Trophoblast cell (in vitro differentiated cells and primary cell): ENCODE measurements at regions not wholly inside any gene's neighbourhood (a gene's known extent, or its start where the extent isn't known, plus 50 kb on each side); places are given as distances from the start of the nearest gene placed in this dataset.
A peak's percentile ranks its signal among the peaks of the same experiment; 100 is the strongest.
"Not testable (repeated sequence)": the region's sequence is repeated elsewhere in the genome, so short reads cannot be mapped to it uniquely, and the experiment has no call there.

ENCODE experiments used
- DNase-seq, 2 donors: peaks; one replicate each; pipeline ENCODE4 v3.0.0-alpha.2; 2016
- H2AFZ ChIP-seq: 2 replicates; pipeline ENCODE4 v1.6.1; 2013; ENCODE audit warnings: low read length, moderate library complexity, mild to moderate bottlenecking; ENCODE audit not compliant: insufficient read depth, poor library complexity
- H2AK5ac ChIP-seq: 2 replicates; pipeline ENCODE4 v1.6.1; 2013; ENCODE audit warnings: mild to moderate bottlenecking, low read length
- H2BK120ac ChIP-seq: 2 replicates; pipeline ENCODE4 v1.6.1; 2013; ENCODE audit warnings: low read length, mild to moderate bottlenecking, moderate library complexity; ENCODE audit not compliant: insufficient read depth, poor library complexity
- H2BK12ac ChIP-seq: 2 replicates; pipeline ENCODE4 v1.6.1; 2013; ENCODE audit warnings: mild to moderate bottlenecking, low read length, moderate library complexity
- H2BK5ac ChIP-seq: 2 replicates; pipeline ENCODE4 v1.6.1; 2013; ENCODE audit warnings: low read length, low read depth, moderate library complexity, mild to moderate bottlenecking; ENCODE audit not compliant: poor library complexity
- H3K14ac ChIP-seq: 2 replicates; pipeline ENCODE4 v1.6.1; 2013; ENCODE audit warnings: mild to moderate bottlenecking, low read length
- H3K18ac ChIP-seq: 2 replicates; pipeline ENCODE4 v1.6.1; 2013; ENCODE audit warnings: mild to moderate bottlenecking, low read length
- H3K23ac ChIP-seq: 2 replicates; pipeline ENCODE4 v1.6.1; 2013; ENCODE audit warnings: low read length
- H3K27ac ChIP-seq: 2 replicates; pipeline ENCODE4 v1.5.1; 2013; ENCODE audit warnings: low read depth, mild to moderate bottlenecking, inconsistent platforms, low read length, moderate library complexity
- H3K27me3 ChIP-seq: 2 replicates; pipeline ENCODE4 v1.6.1; 2013; ENCODE audit warnings: inconsistent platforms, mild to moderate bottlenecking, low read length, moderate library complexity; ENCODE audit not compliant: insufficient read depth
- H3K36me3 ChIP-seq, 2 experiments: 1 replicate in 1 of 2; 2 replicates in 1 of 2; pipeline ENCODE4 v1.6.1; 2013; ENCODE audit warnings: low read length in 2 of 2, mild to moderate bottlenecking in 2 of 2, moderate library complexity in 1 of 2; ENCODE audit not compliant: insufficient read depth in 2 of 2, control insufficient read depth in 1 of 2
- H3K4ac ChIP-seq: 2 replicates; pipeline ENCODE4 v1.6.1; 2013; ENCODE audit warnings: low read depth, mild to moderate bottlenecking, low read length, moderate library complexity
- H3K4me1 ChIP-seq, 2 experiments: 1 replicate in 1 of 2; 2 replicates in 1 of 2; pipeline ENCODE4 v1.6.1; 2013; ENCODE audit warnings: low read length in 2 of 2, mild to moderate bottlenecking in 2 of 2, moderate library complexity in 1 of 2; ENCODE audit not compliant: insufficient read depth in 2 of 2, control insufficient read depth in 1 of 2
- H3K4me2 ChIP-seq: 2 replicates; pipeline ENCODE4 v1.6.1; 2013; ENCODE audit warnings: inconsistent platforms, mild to moderate bottlenecking, low read length, moderate library complexity
- H3K4me3 ChIP-seq: 2 replicates; pipeline ENCODE4 v1.5.1; 2013; ENCODE audit warnings: mild to moderate bottlenecking, low read depth, low read length, inconsistent platforms
- H3K79me1 ChIP-seq: one replicate; pipeline ENCODE4 v1.6.1; 2013; ENCODE audit warnings: low read length
- H3K79me2 ChIP-seq: 2 replicates; pipeline ENCODE4 v1.6.1; 2013; ENCODE audit warnings: low read length, mild to moderate bottlenecking; ENCODE audit not compliant: control insufficient read depth, insufficient read depth, poor library complexity
- H3K9ac ChIP-seq: 2 replicates; pipeline ENCODE4 v1.6.1; 2013; ENCODE audit warnings: mild to moderate bottlenecking, low read length
- H3K9me3 ChIP-seq: 2 replicates; pipeline ENCODE4 v1.6.1; 2013; ENCODE audit warnings: low read depth, mild to moderate bottlenecking, control low read depth, inconsistent platforms, low read length; ENCODE audit not compliant: insufficient read depth
- H4K12ac ChIP-seq: 2 replicates; pipeline ENCODE4 v1.6.1; 2013; ENCODE audit warnings: low read depth, mild to moderate bottlenecking, low read length, moderate library complexity
- H4K8ac ChIP-seq: 2 replicates; pipeline ENCODE4 v1.6.1; 2013; ENCODE audit warnings: low read depth, mild to moderate bottlenecking, low read length, moderate library complexity
- H4K91ac ChIP-seq: one replicate; pipeline ENCODE4 v1.6.1; 2013; ENCODE audit warnings: low read depth, mild to moderate bottlenecking, low read length, moderate library complexity
- WGBS: extraction: QIAGEN DNeasy Blood & Tissue Kit; methylation state at CpG from one replicate; pipeline ENCODE4 v1.1.7; 2013; ENCODE audit warnings: missing lambda C conversion rate; ENCODE audit not compliant: insufficient read length, insufficient coverage; ENCODE audit errors: extremely low coverage; 5-methylcytosine and 5-hydroxymethylcytosine counted together

GRCh38 chr5:36458746-36459145 lies 147.7 kb upstream of the SLC1A3 start:
- Histone ChIP-seq H2BK120ac (no peak overlapping the region), H3K36me3 (no peaks in the 10 kb centered on the region), H4K8ac (no peak overlapping the region), H3K23ac (no peak overlapping the region), H3K79me1 (no peaks in the 10 kb centered on the region), H3K27ac (no peak overlapping the region), H3K27me3 (no peaks in the 10 kb centered on the region), H3K14ac (no peak overlapping the region), H3K4me1 (peaks cover 2 to 11% of the 10 kb centered on the region in 2 experiments), H2AFZ (no peak overlapping the region), H3K4ac (no peak overlapping the region), H3K18ac (no peak overlapping the region), H4K91ac (no peak overlapping the region), H2BK5ac (peak overlapping the region; percentile 33), H3K9ac (no peak overlapping the region), H4K12ac (no peak overlapping the region), H3K4me3 (no peak overlapping the region), H2AK5ac (no peak overlapping the region), H3K79me2 (no peaks in the 10 kb centered on the region), H3K9me3 (no peaks in the 10 kb centered on the region), H2BK12ac (peak overlapping the region; percentile 50), H3K4me2 (no peak overlapping the region)
- no peak for DNase-seq
- WGBS: no CpG with 5 or more reads among the region's 3 CpGs

- Histone ChIP-seq H3K4me2 (no peak overlapping the region), H2BK12ac (peak overlapping the region; percentile 7), H3K4me1 (peaks cover 2 to 11% of the 10 kb centered on the region in 2 experiments), H3K14ac (no peak overlapping the region), H2BK120ac (no peak overlapping the region), H3K4ac (no peak overlapping the region), H3K4me3 (no peak overlapping the region), H4K8ac (no peak overlapping the region), H3K79me1 (no peaks in the 10 kb centered on the region), H3K79me2 (no peaks in the 10 kb centered on the region), H4K91ac (no peak overlapping the region), H3K27ac (peak overlapping the region; percentile 9), H3K27me3 (no peaks in the 10 kb centered on the region), H3K18ac (no peak overlapping the region), H3K23ac (no peak overlapping the region), H4K12ac (no peak overlapping the region), H2BK5ac (no peak overlapping the region), H2AFZ (no peak overlapping the region), H3K36me3 (no peaks in the 10 kb centered on the region), H2AK5ac (no peak overlapping the region), H3K9me3 (no peaks in the 10 kb centered on the region), H3K9ac (no peak overlapping the region)
- peak; percentile 53 to 94 for DNase-seq
- no CpG with 5 or more reads among the region's 5 CpGs for WGBS
These were observed 146.9 kb upstream of the SLC1A3 start for GRCh38 chr5:36459176-36460135.

- no peak overlapping the region for H3K23ac ChIP-seq
- no peak overlapping the region for H3K4me2 ChIP-seq
- H3K79me2 ChIP-seq: no peaks in the 10 kb centered on the region
- no peak overlapping the region for H4K91ac ChIP-seq
- H3K9ac ChIP-seq: no peak overlapping the region
- H3K4me3 ChIP-seq: no peak overlapping the region
- H3K79me1 ChIP-seq: no peaks in the 10 kb centered on the region
- peak in 1 of 2 donors; percentile 26 for DNase-seq
- H3K4me1 ChIP-seq: peaks cover 2 to 11% of the 10 kb centered on the region in 2 experiments
- H2AFZ ChIP-seq: no peak overlapping the region
- H3K36me3 ChIP-seq: no peaks in the 10 kb centered on the region
- no peaks in the 10 kb centered on the region for H3K9me3 ChIP-seq
- H2BK5ac ChIP-seq: no peak overlapping the region
- WGBS: no CpG with 5 or more reads among the region's 5 CpGs
- no peak overlapping the region for H4K8ac ChIP-seq
- no peak overlapping the region for H2AK5ac ChIP-seq
- no peak overlapping the region for H3K18ac ChIP-seq
- H3K27ac ChIP-seq: no peak overlapping the region
- H3K4ac ChIP-seq: no peak overlapping the region
- H3K27me3 ChIP-seq: no peaks in the 10 kb centered on the region
- H2BK12ac ChIP-seq: no peak overlapping the region
- no peak overlapping the region for H4K12ac ChIP-seq
- H3K14ac ChIP-seq: no peak overlapping the region
- H2BK120ac ChIP-seq: no peak overlapping the region
These were observed 143.9 kb upstream of the SLC1A3 start for GRCh38 chr5:36462295-36463021.

DNA sequence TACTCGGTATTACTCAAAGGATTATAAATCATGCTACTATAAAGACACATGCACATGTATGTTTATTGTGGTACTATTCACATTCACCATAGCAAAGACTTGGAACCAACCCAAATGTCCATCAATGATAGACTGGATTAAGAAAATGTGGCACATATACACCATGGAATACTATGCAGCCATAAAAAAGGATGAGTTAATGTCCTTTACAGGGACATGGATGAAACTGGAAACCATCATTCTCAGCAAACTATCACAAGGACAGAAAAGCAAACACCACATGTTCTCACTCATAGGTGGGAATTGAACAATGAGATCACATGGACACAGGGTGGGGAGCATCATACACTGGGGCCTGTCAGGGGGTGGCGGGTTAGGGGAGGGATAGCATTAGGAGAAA lies 130.5 kb upstream of the SLC1A3 start:
- not testable (repeated sequence) for H2BK12ac ChIP-seq, H3K4me1 ChIP-seq, H2AK5ac ChIP-seq, H3K27ac ChIP-seq, H3K9me3 ChIP-seq, DNase-seq, H3K79me2 ChIP-seq, H2AFZ ChIP-seq, H3K23ac ChIP-seq, H3K36me3 ChIP-seq, H4K12ac ChIP-seq, H4K8ac ChIP-seq, H3K9ac ChIP-seq, H3K4me2 ChIP-seq, H3K79me1 ChIP-seq, H2BK5ac ChIP-seq, H3K4me3 ChIP-seq, H2BK120ac ChIP-seq, H3K27me3 ChIP-seq, H4K91ac ChIP-seq, H3K4ac ChIP-seq, H3K14ac ChIP-seq, H3K18ac ChIP-seq
- no CpG with 5 or more reads among the region's 2 CpGs for WGBS
